ENCODE measurements at regions not wholly inside any gene's neighbourhood (a gene's known extent, or its start where the extent isn't known, plus 50 kb on each side); places are given as distances from the start of the nearest gene placed in this dataset.

DNA sequence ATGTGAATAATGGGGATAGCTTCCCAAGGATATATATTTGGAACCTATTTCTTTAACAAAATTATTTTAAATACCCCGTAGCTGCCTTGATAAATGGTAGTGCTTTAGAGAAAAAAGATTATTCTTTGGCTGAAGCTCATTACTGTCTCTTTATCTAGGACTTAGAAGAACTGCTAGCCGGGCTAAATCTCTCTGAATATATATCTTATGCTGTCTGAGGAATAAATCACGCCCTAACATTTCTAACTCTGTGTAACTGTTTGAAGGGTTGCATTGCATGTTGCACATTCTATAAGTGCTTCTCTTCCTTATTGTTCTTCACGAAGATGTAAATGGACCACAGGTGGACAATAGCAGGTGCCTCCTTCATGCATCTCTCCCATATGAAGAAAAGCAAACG lies 585.0 kb upstream of the ZP4 start:
- no peak for TF ChIP-seq SPI1 (IDR thresholded peaks at IDR 0.05; ENCODE audit: low read depth, low read length)
- no peak for TF ChIP-seq POLR2A (IDR thresholded peaks at IDR 0.05; ENCODE audit: low read depth, low read length)
- TF ChIP-seq POLR2AphosphoS5 (IDR thresholded peaks at IDR 0.05; ENCODE audit: low read depth, low read length) = no peak

Data from GM12891 (cell line).